GM18951 (cell line): ENCODE measurements at regions not wholly inside any gene's neighbourhood (a gene's known extent, or its start where the extent isn't known, plus 50 kb on each side); places are given as distances from the start of the nearest gene placed in this dataset.
A peak's percentile ranks its signal among the peaks of the same experiment; 100 is the strongest.

ENCODE experiments used
- POLR2A ChIP-seq: IDR thresholded peaks from 4 replicates; pipeline ENCODE4 v1.6.1; 2011; ENCODE audit warnings: mild to moderate bottlenecking; ENCODE audit not compliant: insufficient read length, insufficient read depth; ENCODE audit errors: extremely low read depth
- in situ Hi-C: fragments of 300-500 bp; cut with MboI; formaldehyde crosslinking; loops from one replicate; pipeline ENCODE4 v1.12.0; 2022; ENCODE audit warnings: low sequenced_read_pairs, mixed read lengths, inconsistent platforms; ENCODE audit not compliant: unreplicated experiment

GRCh38 chr17:77083531-77083930 lies 57.2 kb upstream of the SEC14L1 start:
- TF ChIP-seq POLR2A, result no peak
- in situ Hi-C loops, result no loop called here

- in situ Hi-C loops, result loop anchor here (5.0 kb wide), 1 partner anchor 161 kb away; no protein-coding TSS in a partner anchor
- TF ChIP-seq POLR2A, result no peak
Observed at GRCh38 chr17:77085926-77086432, 54.8 kb upstream of the SEC14L1 start.

GRCh38 chr17:77086433-77087010 lies 54.2 kb upstream of the SEC14L1 start:
- in situ Hi-C loops, result loop anchor here (5.0 kb wide), 1 partner anchor 161 kb away; no protein-coding TSS in a partner anchor
- TF ChIP-seq POLR2A, result no peak

GRCh38 chr17:77087650-77088454 lies 52.9 kb upstream of the SEC14L1 start:
- in situ Hi-C loops, result loop anchor here (5.0 kb wide), 1 partner anchor 159 kb away; no protein-coding TSS in a partner anchor
- no peak for TF ChIP-seq POLR2A

GRCh38 chr17:77088455-77089123 lies 52.2 kb upstream of the SEC14L1 start:
- in situ Hi-C loops, result loop anchor here (5.0 kb wide), 1 partner anchor 159 kb away; no protein-coding TSS in a partner anchor
- peak; percentile 83 for TF ChIP-seq POLR2A

GRCh38 chr17:77089124-77089490 lies 51.7 kb upstream of the SEC14L1 start:
- TF ChIP-seq POLR2A, result no peak
- in situ Hi-C loops, result loop anchor here (5.0 kb wide), 1 partner anchor 158 kb away; no protein-coding TSS in a partner anchor

GRCh38 chr17:77089949-77090348 lies 50.8 kb upstream of the SEC14L1 start:
- in situ Hi-C loops, result loop anchor here (5.0 kb wide), 1 partner anchor 157 kb away; no protein-coding TSS in a partner anchor

GRCh38 chr17:77090476-77090875 lies 50.3 kb upstream of the SEC14L1 start:
- in situ Hi-C loops, result no loop called here
- no peak for TF ChIP-seq POLR2A
